Right ventricle myocardium superior (tissue), 1 donor: ENCODE measurements at regions not wholly inside any gene's neighbourhood (a gene's known extent, or its start where the extent isn't known, plus 50 kb on each side); places are given as distances from the start of the nearest gene placed in this dataset.
A peak's percentile ranks its signal among the peaks of the same experiment; 100 is the strongest.

Experiments used
- ATAC-seq: fragments of 200-7000 bp; cut with Tn5 transposase; one replicate; pipeline ENCODE4 v1.9.1; 2020; ENCODE audit warnings: mild to moderate bottlenecking; ENCODE audit not compliant: poor library complexity
- DNase-seq: peaks from one replicate; pipeline ENCODE4 v3.0.0-alpha.2; 2020
- intact Hi-C: fragments of 100-400 bp; cut with DNase I; formaldehyde crosslinking; loops from one replicate; pipeline ENCODE4 v1.11.2; 2022
- donor health status: DM: no; HTN: yes; CAD: no; lungs with severe emphysema.

GRCh38 chr5:98637557-98637956 is 135.9 kb upstream of the RGMB start:
- intact Hi-C loops, result no loop called here
- peak; percentile 45 for ATAC-seq
- no peak for DNase-seq

GRCh38 chr5:98638111-98638510 is 135.4 kb upstream of the RGMB start:
- intact Hi-C loops, result no loop called here
- ATAC-seq, result no peak
- DNase-seq, result no peak

DNA sequence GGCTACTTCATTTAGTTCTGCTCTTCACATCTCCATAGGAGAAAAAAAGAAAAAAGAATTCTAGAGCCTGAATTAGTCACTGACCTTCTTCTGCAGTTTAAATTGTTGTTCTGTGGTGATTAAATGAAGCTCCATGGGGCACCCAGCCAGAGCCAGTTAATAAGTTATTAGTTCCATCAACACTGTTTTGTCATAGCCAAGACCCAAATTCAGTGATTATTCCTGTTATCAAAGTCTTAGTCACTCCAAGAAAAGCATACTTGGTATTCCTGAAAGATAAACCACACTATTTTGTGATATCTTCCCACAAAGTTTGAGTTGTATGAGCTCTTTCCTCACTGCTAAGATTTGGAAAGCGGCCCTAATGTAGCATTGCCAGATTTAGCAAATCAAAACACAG is 134.8 kb upstream of the RGMB start:
- DNase-seq, result no peak
- intact Hi-C loops, result no loop called here
- peak; percentile 31 for ATAC-seq

DNA sequence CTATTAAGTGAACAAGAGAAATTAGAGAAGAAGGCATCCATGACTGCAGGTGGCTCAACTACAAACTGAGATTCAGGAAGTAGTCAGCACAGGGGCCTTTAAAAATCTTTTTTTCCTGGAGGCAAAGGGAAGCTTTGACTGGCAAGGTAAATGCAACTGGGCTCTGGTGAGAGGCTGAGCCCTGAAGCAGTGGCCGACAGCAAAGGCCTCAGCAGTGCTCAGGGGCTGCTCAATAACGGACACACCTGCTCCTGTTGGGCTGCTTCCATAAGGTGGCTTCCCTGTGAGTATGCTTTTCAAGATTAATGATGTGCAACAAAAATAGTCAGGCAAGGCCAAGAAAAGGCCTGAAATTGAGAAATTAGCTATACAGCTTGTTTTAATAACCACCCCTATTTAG is 134.2 kb upstream of the RGMB start:
- ATAC-seq (no peak), DNase-seq (no peak)
- intact Hi-C loops, result no loop called here

GRCh38 chr5:98641671-98642070 is 131.8 kb upstream of the RGMB start:
- intact Hi-C loops, result no loop called here
- no peak for ATAC-seq
- no peak for DNase-seq

DNA sequence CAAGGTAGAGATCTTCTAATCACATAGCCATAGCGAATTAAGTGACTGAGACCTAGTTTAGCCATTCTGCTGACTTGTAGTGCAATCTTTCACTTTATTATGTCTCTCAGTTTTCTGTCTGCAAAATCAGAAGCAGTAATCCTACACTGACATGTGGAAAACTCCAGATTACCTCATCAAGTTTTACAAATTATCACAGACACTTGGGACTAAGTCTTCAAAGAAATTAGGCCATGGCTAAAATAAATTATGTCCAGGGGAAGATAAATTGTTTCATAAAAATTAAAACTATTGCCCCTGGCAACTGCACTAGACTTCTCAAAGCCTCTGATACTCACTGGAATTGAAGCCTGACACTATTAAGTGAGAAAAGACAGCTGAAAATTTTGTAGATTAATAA is 129.9 kb upstream of the RGMB start:
- peak; percentile 56 for ATAC-seq
- intact Hi-C loops, result no loop called here
- no peak for DNase-seq

DNA sequence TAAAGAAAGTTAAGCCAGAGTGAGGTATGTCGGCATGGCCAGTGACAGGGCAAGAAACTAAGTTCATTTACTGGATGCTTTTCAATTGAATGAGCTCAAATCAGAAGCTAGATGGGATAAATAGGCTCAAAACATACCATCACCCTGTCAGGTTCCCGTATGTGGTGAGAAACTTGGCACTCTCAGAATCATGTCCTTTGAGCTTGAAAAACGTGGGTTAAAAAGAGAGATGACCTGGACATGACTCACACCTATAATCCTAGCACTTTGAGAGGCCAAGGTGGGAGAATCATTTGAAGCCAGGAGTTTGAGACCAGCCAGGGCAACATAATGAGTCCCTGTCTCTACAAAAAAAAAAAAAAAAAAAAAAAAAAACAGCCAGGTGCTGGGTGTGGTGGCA is 121.7 kb upstream of the RGMB start:
- intact Hi-C loops, result no loop called here
- DNase-seq (no peak), ATAC-seq (no peak)

DNA sequence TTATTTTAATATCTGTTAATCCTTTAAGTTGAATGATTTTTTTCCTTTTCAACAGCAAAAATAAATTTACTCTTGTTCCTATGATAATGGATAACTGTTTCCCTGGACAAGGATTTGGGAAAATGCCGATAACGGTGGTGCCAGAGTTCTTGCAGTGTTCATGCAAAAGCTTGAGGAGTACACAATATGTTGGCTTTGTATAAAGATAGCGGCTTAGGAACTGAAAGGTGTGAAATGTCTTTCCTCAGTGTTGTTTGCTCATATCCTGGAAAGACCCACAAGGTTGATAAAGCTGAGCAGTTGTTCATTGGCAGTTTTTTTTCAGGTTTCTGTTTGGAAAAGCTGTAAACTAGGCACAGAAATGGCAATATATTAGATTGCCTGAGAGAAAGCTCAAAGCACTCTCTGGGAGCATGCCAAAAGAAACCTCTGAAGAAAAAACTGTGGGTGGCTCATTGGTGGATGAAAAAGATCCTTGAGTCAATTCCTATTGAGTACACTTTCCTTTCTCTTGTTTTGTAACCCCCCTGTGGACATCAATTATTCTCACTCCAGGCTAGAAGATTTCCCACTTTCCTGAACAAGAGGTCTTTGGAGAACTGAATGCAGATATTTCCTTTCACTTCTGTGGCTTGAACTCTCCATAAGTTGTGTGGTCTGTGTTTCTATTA is 117.2 kb upstream of the RGMB start:
- ATAC-seq, result no peak
- intact Hi-C loops, result no loop called here
- no peak for DNase-seq

DNA sequence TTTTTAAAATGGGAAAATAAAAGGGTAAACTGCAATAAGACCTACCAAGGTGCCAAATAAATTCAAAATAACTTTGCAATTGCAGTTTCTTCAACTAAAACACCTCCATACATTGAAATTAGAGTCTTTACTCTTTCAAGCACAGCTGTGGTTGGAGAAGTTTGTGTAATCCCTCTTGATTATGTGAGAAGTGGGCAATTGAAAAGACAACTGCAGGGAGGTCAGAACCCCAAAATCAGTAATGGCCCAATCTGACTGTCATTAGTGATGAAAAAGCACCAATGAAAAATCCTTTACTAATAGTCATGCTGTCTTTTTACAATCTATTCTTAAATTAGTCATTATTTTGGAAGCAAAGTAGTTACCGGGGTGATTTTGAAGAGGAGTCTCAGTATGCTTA is 116.7 kb upstream of the RGMB start:
- intact Hi-C loops, result no loop called here
- DNase-seq (no peak), ATAC-seq (no peak)

GRCh38 chr5:98657559-98657958 is 115.9 kb upstream of the RGMB start:
- ATAC-seq (no peak), DNase-seq (no peak)
- intact Hi-C loops, result no loop called here

DNA sequence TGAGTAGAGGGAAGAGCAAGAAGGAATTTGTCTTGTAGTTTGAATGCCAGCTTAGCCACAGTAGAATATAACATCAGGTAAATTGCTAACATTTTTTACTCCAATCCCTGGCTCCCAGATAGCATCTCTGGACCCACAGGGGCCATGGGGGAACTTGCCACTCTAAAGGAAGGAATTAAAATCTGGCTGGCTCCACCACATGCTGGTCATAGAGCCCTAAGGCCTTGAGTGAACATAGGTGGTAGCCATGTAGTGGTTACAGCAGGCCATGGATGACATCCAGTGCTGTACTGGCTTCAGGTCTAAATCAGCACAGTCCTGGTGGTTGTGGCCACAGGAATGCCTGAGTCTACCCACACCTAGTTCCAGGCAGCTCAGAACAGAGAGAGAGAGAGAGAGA is 109.9 kb upstream of the RGMB start:
- ATAC-seq (no peak), DNase-seq (no peak)
- intact Hi-C loops, result no loop called here

DNA sequence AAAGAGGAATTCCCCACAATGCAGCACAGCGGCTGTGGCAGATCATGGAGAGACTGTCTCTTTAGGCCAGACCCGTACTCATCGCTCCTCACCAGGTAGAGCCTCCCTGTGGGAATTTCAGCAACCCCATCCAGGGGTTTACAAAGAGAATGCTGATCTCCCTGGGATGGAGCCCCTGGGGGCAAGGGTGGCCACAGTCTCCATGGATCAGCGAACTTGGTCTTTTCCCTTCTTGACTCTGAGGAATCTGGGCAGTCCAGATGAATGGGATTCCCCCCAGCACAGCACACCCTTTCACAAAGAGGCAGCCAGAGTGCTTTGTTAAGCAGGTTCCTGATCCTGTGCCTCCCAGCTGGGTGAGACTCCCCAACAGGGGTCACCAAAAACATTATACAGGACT is 108.7 kb upstream of the RGMB start:
- intact Hi-C loops, result no loop called here
- ATAC-seq (no peak), DNase-seq (no peak)

- ATAC-seq (no peak), DNase-seq (no peak)
- intact Hi-C loops, result no loop called here
Observed at GRCh38 chr5:98679963-98680362, 93.5 kb upstream of the RGMB start.

- intact Hi-C loops, result no loop called here
- no peak for ATAC-seq
- DNase-seq, result no peak
Observed at GRCh38 chr5:98690002-98690401, 83.5 kb upstream of the RGMB start.

DNA sequence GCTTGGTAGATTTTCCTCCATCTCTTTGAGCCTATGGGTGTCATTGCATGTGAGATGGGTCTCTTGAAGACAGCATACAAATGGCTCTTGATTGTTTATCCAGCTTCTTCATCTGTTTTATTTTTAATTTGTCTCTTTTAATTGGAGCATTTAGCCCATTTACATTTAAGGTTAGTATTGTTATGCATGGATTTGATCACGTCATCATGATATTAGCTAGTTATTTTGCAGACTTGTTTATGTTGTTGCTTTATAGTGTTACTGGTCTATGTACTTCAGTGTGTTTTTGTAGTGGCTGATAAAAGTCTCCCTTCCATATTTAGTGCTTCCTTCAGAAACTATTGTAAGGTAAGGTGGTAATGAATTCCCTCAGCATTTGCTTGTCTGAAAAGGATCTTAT is 78.6 kb upstream of the RGMB start:
- DNase-seq (no peak), ATAC-seq (no peak)
- intact Hi-C loops, result no loop called here

GRCh38 chr5:98698359-98698758 is 75.1 kb upstream of the RGMB start:
- intact Hi-C loops, result no loop called here
- DNase-seq, result no peak
- ATAC-seq, result no peak

GRCh38 chr5:98700730-98701129 is 72.7 kb upstream of the RGMB start:
- intact Hi-C loops, result no loop called here
- DNase-seq, result no peak
- no peak for ATAC-seq

- DNase-seq (no peak), ATAC-seq (no peak)
- intact Hi-C loops, result no loop called here
Observed at GRCh38 chr5:98705841-98706240, 67.6 kb upstream of the RGMB start.

- DNase-seq, result no peak
- no peak for ATAC-seq
- intact Hi-C loops, result no loop called here
Observed at GRCh38 chr5:98709681-98710080, 63.8 kb upstream of the RGMB start.

GRCh38 chr5:98713027-98713426 is 60.4 kb upstream of the RGMB start:
- intact Hi-C loops, result no loop called here
- ATAC-seq, result no peak
- DNase-seq, result no peak

- intact Hi-C loops, result no loop called here
Observed at GRCh38 chr5:98713856-98714255, 59.6 kb upstream of the RGMB start.

More at GRCh38 chr5:98713856-98714255, 59.6 kb upstream of the RGMB start:
- ATAC-seq (no peak), DNase-seq (no peak)
